ENCODE measurements at regions not wholly inside any gene's neighbourhood (a gene's known extent, or its start where the extent isn't known, plus 50 kb on each side); places are given as distances from the start of the nearest gene placed in this dataset.
"Not testable (repeated sequence)": the region's sequence is repeated elsewhere in the genome, so short reads cannot be mapped to it uniquely, and the experiment has no call there.

GRCh38 chr2:154582694-154583093, 115.8 kb upstream of the KCNJ3 start:
- not testable (repeated sequence) for TF ChIP-seq CTCF (IDR thresholded peaks at IDR 0.05; ENCODE audit: low read depth, low read length, poor library complexity, severe bottlenecking); EZH2phosphoT487 (IDR thresholded peaks at IDR 0.05; ENCODE audit: borderline replicate concordance, low read length)
